GM19240 (cell line): ENCODE measurements at regions not wholly inside any gene's neighbourhood (a gene's known extent, or its start where the extent isn't known, plus 50 kb on each side); places are given as distances from the start of the nearest gene placed in this dataset.
"Not testable (repeated sequence)": the region's sequence is repeated elsewhere in the genome, so short reads cannot be mapped to it uniquely, and the experiment has no call there.

Experiments
- DNase-seq: peaks from one replicate; pipeline ENCODE4 v3.0.0; 2011; ENCODE audit warnings: low spot score; ENCODE audit not compliant: insufficient read length

DNA sequence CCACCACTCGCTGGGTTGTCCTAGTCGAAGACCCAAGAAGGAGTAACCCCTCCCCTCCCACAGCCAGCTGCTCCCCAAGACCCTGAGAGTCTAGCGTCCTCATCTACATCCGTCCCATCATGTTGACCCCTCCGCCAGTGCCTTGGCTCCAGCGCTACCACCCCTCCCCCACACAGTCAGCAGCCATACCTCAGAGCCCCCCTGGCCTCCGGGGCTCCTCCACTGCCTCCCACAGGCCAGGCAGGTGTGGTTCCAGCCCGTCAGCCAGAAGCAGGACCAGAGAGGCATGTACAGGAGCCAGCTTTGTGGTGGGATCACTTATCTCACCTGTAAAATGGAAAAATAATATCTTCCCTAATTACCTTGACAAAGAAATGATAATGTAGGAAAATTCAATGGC is 51.5 kb upstream of the PHF21B start:
- DNase-seq, result no peak

DNA sequence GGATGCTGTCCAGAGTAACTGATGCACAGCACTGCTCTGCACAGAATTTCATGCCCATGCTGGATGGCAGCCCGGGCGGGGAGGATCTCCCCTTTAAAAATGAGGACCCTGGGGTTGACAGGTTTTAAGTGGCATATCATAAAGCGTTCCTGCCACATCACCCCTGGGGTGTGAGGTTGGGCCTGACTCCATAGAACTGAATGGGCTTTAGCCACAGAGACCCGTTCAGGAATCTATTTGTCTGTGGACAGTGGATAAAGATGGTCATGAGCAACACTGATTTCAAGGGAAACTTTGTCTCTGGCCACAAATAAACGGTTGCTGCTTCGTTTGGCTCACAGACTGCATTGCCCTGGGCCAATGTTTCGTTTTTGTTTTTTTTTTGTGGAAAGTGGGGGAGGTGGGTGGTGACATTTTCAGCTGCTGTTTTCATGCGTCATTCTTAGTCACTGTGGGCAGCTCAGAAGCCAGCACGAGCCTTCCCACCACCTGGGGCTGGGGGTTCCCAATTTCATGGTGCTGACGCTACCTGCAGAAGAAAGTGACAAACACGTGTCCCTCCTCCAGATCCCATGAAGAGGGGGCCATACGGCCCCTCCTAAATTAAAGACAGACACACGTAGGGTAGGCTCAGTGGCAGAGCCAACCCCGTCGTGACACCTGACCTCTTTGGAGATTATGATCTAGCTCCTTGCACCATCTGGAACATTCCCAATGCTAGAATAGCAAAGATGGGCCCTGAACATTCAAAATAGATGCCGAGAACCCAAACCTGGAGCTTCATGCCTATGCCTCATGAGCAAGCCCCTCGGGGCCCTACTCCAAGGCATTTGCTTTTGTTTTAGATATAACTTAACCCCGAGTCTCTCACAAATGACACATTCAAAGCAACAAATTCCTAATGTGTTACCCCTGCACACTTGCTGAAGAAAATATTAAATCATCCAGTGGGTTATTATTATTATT is 54.8 kb upstream of the PHF21B start:
- peak; percentile 33 for DNase-seq

DNA sequence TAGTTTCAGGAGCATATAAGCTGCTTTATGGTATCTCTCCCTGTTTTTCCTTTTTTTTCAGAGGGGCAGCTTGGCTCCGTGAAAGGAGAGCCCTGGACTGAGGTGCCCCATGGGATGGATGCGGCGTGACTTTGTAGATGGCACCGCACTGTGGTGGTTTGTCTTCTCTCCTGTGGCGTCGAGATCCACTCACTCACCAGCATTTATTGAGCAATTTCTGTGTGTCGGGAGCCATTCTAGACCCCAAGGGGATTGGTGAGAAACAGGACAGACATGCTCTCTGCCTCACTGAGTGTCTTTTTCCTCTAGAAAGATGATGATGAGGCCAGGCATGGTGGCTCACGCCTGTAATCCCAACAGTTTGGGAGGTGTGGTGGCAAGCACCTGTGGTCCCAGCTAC is 55.9 kb upstream of the PHF21B start:
- DNase-seq, result no peak

DNA sequence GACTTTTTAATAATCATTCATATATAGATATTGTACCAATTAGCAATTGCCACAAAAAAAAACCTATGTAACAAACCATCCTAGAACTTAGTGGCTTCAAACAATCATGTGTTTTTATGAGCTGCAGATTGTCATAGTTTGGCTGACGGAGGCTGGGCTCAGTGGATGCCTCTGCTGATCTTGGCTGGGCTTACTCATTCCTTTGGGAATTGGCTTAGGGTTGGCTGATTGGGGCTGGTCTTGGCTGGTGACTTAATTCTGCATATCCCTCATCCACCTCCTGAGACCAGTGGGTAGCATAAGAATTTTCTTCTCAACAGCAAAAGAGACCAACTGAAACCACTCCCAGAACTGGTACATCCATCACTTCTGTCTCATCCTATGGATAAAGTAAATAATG is 57.9 kb upstream of the PHF21B start:
- DNase-seq, result no peak

DNA sequence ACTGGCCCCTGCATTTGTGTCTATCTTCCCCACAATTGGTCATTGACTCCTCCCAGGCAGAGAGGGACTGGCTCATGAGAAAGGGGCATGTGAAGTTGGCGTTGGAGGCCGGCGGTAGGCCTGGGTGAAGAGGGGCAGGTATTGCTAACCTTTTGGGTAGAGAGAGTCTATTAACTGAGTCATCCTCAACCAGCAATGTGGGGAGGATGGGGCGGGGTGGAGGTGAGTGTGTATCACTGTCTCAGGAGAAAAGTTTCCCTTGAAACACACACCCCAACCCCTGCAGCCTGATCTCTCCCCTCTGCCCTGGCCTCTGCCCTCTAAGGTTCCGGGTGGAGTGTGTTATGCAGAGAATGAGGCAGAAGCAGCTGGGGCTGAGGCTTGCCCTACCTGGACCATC is 60.1 kb upstream of the PHF21B start:
- no peak for DNase-seq

DNA sequence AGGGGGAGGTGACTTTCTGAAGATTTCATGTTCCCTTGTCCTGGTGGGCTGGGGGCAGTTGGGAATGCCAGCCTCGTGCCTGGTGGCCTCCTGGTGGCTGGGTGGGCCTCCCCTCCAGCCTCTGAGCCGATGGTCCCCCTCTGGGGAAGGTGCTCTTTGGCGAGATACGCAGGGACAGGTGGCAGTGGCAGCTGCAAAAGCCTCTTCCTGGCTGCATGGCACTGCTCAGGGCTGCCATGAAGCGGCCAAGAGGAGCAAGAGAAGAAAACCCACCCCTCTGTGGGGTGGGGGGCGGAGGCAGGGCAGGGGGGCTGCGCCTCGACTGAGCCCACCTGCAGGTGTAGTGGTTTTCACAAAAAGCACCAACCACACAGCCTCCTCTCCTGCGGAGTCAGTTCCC is 61.8 kb upstream of the PHF21B start:
- DNase-seq, result no peak

DNA sequence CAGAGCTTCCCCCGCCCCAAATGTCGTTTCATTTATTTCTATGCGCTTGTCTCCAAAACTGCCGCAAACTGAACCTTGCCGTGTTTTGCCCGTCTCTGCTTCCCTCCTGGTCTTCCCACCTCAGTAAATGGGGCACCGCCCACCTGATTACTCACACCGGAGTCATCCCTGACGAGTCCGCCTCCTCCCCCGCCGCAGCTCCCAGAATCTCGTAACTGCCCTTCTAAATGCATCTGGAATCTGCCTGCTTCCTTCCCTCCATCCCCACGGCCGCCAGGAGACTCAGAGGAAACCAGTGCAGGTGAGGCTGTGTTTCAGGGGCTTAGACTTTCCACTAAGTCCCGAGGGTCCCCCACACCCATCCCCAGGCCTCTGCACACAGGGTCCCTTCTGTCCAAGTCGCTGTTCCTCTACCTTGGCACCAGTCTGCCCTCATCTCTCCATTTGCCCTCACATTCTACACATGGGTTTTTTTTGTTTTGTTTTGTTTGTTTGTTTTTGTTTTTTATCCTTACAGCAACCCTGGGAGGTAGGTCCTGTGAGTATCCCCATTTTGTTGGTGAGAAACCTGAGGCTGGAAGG is 62.6 kb upstream of the PHF21B start:
- DNase-seq, result no peak

DNA sequence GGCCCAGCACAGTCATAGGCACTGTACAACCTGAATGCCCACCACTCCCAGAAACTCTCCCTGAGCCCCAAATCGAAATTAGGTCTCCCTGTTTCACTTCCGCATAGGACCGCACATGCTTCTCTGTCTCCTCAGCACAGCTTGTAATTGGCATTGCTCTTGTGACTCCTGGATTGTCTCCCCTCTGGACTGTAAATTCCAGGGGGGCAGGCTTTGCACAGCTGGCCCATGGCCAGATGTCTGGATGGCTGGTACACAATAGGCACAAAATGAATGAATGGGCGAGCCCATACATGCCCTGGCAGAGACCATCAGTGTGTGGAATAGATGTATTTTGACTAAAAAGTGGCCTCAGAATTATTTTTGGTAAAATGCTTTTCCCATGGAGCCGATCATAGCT is 63.3 kb upstream of the PHF21B start:
- no peak for DNase-seq

DNA sequence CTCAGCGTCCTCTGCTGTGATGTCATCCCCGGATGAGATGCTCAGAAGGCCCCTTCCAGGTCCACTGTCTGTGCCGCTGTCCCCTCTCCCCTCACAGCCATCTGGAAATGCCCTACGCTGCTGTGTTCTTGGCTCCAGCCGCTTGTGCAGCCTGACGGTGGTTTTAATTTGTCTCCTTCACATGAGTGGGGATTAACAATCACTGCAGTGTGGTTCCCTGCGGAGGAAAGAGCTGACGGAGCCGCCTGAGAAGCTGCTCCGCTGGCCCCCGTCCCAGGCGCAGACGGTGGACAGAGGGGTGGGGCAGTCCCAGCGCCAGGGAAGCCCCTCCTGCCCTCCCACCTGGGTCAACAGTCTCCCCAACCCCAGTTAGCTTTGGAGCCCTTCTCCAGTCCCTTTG is 67.5 kb upstream of the PHF21B start:
- no peak for DNase-seq

DNA sequence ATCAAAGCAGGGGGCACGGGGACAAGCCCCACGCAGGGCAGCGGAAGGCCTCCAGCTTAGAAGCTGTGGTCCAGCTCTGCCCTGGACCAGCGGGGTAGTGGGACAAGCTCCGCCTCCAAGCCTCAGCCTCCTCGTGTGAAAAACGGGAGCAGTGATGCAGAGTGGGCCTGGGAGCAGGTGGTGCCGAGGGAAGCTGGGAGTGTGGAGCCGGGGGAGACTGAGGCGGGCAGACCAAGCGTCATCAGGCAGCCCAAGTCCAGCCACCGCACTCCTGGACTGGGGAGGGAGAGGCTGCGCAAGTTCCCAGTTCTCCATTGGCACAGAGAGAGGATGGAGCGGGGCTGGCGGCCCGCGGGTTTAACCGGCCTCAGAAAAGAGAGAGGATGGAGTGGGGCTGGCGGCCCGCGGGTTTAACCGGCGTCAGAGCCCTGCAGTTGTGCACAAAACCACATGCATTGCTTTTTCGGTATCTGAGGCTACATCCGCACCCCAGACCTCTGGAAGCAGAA is 68.1 kb upstream of the PHF21B start:
- DNase-seq, result no peak

DNA sequence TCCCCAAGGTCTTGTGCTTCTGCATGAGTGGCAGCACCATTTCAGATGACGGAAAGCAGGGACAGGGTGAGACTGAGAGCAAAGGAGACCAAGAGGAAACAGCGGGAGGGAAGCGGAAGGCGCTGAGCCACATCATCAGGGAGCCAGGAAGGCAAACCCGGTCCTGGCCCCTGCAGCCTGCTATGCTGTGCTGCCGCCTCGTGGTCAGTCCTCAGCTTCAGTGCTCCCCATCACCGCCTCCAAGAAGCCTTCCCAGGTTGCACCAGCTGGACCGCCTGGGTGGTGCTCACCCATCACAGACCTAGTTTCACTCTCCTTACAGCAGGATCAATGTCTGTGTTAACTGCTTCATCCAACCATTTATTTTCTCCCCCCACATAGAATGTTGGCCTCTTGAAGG is 73.0 kb upstream of the PHF21B start:
- DNase-seq, result no peak

DNA sequence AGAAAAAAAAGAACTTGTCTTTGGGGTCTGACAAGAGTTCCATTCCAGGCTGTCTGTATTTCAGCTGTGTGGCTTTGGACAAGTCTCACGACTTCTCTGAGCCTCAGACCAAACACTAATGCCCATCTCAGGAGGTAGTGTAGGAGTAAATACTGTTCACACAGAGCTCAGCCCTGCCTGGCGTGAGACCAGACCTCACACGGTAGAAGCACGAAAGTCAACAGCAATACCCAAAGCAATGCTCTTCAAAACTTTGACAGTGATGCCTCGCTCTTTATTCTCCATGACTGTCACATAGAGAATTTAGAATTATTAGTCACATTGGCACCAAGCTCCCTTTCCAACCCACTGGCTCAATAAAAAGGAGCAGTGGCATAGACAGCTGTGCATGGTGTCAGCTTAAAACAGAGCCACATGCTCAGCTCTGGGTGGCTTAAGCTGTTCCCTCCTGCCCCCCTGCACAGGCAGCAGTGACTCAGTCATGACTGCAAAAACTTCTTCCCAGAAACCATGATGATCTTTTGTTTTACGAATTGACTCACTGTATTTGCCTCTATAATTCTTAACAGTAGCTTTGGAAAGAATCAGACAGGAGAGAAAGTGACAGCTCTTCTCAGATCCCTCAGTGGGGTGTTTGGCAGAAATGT is 74.0 kb upstream of the PHF21B start:
- no peak for DNase-seq

DNA sequence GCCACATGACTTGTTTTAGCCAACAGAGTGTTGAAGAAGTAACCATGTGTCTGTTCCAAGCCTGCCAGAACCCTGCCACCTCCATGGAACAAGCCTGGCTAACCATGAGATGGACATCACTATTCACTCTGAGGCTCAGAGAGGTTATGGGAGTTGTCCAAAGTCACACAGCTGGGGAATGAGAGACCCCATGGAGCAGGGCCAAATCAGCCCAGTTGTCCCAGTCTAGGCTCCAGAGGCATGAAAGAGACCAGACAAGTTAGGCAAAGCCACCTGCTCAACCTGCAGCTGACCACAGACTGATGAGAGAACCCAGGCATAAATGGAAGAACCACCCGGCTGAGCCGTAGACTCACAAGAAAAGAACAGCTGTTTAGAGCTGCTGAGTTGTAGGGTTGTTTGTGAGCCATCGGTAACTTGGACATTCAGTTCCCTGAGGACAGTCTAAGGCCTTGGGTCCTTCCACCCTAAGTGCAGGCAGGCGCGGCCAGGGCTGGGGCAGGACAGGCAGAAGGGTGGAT is 74.7 kb upstream of the PHF21B start:
- no peak for DNase-seq

DNA sequence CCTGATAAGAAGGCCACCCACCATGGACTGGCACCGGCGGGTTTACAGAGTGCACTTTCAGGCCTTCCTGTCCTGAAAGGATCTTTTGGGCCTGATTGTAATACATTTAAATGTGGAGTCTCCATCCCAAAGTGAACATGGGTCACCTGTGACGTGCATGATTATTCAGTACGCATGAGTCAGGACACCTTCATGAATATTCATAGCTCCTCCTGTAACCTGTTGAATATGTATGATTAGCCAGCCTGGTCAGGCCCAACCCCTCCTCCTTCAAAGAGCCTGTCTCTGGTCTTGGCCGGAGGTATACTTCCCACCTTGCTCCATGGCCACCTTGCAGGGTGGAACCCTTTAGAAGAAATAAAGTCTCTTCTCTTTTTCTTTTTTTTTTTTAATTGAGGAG is 75.9 kb upstream of the NUP50 start:
- no peak for DNase-seq

DNA sequence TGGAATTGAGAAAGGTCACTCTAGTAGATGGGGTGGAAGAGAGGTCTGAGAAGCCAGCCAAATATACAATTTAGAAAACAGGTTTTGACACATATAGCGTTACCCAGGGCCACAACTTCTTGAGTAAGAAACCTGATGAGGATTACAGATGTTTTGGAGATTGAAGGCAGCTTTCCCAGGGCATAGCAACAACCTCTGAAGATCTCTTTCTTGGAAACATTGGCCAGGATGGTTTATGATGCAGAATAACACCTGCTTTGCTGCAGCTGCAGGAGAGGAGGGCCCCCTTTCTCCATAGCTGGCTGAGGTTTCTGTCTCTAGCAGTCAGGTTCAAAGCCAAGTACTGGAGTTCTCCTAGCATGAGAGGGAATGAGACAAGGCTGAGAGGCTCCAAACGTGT is 75.1 kb upstream of the NUP50 start:
- no peak for DNase-seq

DNA sequence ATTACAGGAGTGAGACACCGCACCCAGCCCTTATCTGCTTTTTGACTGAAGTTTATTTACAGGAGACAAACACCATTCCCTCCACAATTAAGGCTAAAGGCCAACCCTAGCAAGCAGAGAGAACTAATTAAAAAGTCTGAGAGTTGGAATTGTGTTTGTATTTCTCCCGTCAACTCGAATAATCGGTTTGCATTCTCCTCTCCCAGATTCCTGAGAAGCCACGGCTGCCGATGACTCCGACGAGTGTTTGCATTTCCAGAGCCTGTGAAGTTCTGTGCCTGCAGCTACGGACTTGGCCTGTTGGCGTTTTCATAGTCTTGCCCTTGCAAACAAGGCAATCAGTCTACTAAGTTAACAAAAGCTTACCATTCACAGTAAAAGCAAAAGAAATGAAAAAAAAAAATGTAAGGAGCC is 73.2 kb upstream of the NUP50 start:
- no peak for DNase-seq

DNA sequence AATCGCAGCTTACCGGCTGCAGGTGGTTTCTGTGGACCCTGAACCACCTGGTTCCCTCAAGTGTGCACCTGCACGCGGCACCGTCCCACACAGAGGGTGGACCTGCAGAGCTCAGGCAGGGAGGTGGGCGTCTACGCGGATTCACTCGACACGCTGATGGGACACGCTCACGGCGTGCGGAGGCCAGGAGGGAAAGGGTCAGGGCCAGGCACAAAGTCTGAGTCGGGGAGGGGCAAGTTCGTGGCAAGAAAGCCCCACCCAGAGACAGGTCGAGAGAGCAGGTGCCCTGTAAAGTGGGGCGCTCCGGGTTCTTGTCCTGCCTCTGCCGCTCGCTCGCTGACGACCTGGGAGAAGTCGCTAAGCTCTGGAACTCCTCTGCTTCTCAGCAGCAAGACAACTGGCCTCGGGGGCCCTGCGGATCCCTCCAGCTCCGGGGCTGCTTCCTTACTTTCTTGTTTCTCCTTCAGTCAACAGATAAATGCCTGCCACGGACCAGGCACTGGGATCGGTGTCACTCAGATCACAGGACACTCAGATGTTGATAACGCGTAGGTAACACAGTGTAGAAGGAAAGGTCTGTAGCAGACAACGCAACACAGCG is 72.4 kb upstream of the NUP50 start:
- no peak for DNase-seq

DNA sequence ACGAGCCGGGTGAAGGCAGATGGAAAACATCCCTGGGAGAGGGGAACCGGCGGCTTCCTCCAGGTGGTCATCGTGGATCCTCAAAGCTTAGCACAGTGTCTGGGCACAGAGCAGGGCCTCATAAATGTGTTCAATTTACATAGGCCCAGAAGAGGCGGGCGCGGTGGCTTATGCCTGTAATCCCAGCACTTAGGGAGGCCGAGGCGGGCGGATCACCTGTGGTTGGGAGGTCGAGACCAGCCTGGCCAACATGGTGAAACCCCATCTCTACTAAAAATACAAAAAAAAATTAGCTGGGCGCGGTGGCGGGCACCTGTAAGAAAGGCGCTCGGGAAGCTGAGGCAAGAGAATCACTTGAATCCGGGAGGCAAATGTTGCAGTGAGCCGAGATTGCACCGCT is 71.8 kb upstream of the NUP50 start:
- not testable (repeated sequence) for DNase-seq

DNA sequence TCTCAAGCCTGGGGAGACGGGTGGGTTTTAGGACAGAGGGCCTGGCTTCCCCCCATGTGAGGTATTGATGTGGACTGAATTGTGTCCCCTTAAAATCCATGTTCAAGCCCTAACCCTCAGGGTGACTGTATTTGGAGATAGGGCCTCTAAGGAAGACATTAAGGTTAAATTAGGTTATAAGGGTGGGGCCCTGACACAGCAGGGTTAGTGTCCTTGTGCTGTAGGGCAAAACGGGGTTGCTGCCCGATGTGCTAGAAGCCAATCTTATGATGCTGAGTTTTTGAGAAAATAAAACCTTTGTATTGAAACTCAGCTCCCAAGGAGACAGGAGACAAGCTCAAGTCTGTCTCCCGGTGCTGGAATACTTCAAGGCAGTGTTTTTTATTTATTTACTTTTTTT is 71.1 kb upstream of the NUP50 start:
- no peak for DNase-seq

DNA sequence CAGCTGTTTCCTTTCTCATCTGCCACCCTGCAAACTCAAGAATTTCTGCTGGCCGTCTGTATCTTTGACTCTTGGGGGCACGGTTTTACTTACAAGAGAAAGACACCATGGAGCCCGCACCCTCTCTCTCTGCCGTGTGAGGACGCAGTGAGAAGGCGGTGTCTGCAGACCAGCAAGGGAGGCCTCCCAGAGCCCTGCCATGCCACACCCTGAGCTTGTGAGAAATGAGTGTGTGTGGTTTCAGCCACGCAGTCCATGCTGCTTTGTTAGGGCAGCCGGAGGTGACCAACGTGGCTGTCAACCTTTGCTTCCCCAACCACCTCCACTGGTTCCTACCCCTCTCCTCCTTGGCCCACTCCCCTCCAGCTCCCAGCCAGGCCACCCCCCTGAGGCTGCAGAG is 70.1 kb upstream of the NUP50 start:
- DNase-seq, result no peak

DNA sequence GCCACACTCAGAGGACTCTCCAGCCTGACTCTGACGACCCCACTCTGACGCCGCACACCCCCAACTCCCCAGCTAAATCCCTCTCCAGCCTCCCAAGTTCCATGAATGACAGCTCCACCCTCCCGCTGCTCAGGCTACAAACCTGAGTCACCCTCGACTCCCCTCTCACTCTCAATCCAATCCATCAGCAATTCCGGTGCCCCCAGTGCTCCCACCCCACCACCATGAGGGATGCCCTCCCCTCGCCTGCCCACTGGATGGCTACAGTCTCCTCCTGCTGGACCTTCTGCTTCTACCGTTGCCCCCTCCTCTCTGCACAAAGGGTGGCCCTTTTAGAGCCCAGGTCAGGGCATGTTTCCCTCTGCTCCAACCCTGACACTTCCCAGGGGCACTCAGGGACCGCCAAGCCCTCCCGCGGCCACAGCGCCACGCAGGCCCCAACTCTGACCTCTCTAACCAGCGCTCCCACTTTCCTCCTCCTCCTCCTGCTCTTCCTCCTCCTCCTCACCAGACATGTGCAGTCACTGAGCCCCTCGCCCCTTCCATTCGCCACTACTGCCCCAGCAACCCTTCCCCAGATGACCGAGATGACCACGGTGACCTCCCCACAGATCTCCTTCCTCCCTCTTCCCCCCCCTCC is 69.5 kb upstream of the NUP50 start:
- no peak for DNase-seq
